GM12892 (cell line): ENCODE measurements at regions not wholly inside any gene's neighbourhood (a gene's known extent, or its start where the extent isn't known, plus 50 kb on each side); places are given as distances from the start of the nearest gene placed in this dataset.
"Not testable (repeated sequence)": the region's sequence is repeated elsewhere in the genome, so short reads cannot be mapped to it uniquely, and the experiment has no call there.

Source experiments
- DNase-seq: peaks from one replicate; pipeline ENCODE4 v3.0.0; 2011; ENCODE audit not compliant: insufficient read length
- FAIRE-seq: peaks from 2 replicates; lab custom pipeline; 2011; peaks lifted over from hg19 to GRCh38; lab: Jason Lieb, UNC
- POLR2A ChIP-seq: IDR thresholded peaks from 2 replicates; pipeline ENCODE4 v1.6.1; 2011; ENCODE audit warnings: low read depth, low read length, control low read depth
- POLR2AphosphoS5 ChIP-seq: IDR thresholded peaks from 2 replicates; pipeline ENCODE4 v1.6.1; 2011; ENCODE audit warnings: low read depth, low read length, control low read depth
- TAF1 ChIP-seq: IDR thresholded peaks from 2 replicates; pipeline ENCODE4 v1.6.1; 2011; ENCODE audit warnings: low read depth, mild to moderate bottlenecking, control low read depth, low read length, borderline replicate concordance

DNA sequence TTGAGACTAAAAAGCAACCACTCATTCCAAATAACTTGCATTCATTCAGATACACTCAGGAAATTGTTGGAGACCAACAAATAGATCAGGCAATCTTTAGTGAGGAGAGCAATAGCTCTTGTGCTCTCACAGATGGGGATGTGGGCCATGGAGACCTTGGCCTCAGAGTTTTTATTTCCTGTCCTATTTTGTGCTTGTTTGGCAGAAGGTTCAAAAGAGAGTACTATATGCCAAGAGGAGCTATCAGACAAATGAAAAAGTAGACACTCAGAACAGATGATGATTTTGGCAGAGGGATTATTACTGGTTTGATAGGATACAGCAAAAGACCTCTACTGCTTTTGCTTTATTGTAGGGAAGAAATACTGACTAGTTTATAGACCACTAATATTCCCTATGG lies 230.2 kb downstream of the KCNE4 start:
- no peak for FAIRE-seq
- DNase-seq = no peak
- no peak for TF ChIP-seq POLR2A
- no peak for TF ChIP-seq TAF1
- no peak for TF ChIP-seq POLR2AphosphoS5

DNA sequence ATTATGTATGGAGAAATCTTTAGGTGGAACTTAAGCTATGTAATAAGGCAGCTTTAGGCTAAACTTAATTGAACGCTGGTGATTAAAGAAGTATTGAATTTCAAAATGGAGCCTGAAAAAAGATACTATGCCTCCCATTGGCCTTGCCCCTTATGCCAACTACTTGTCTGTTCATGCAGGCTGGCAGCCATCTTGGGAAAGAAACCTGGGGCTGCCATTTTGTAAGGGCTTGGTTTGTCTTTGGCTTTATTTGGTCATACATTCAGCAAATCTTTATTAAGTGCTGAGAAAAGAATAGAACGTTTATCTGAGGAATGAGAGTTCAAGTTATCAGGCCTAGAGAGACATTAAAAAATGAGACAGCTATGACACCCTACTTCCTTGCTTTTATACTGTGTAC lies 231.3 kb downstream of the KCNE4 start:
- TF ChIP-seq TAF1 (no peak), POLR2AphosphoS5 (no peak)
- no peak for FAIRE-seq
- no peak for DNase-seq

DNA sequence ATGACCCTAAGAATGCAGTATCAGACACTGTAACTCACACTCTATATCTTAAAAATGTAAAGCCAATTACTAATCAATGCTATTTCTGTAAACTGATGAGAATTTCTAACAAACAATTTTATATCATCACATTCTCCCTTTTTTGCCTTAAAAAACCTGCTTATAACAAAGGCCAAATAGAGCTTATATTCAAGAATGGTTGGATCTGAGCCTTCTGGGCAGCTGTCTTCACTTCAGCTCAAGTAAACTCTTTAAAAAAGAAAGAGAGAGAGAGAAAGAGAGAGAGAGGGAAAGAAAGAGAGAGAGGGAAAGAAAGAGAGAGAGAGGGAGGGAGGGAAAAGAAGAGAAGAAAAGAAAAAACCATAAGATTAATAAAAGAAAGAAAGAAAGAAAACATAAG lies 231.8 kb downstream of the KCNE4 start:
- FAIRE-seq (no peak), DNase-seq (no peak)
- no peak for TF ChIP-seq TAF1
- no peak for TF ChIP-seq POLR2AphosphoS5
- no peak for TF ChIP-seq POLR2A

DNA sequence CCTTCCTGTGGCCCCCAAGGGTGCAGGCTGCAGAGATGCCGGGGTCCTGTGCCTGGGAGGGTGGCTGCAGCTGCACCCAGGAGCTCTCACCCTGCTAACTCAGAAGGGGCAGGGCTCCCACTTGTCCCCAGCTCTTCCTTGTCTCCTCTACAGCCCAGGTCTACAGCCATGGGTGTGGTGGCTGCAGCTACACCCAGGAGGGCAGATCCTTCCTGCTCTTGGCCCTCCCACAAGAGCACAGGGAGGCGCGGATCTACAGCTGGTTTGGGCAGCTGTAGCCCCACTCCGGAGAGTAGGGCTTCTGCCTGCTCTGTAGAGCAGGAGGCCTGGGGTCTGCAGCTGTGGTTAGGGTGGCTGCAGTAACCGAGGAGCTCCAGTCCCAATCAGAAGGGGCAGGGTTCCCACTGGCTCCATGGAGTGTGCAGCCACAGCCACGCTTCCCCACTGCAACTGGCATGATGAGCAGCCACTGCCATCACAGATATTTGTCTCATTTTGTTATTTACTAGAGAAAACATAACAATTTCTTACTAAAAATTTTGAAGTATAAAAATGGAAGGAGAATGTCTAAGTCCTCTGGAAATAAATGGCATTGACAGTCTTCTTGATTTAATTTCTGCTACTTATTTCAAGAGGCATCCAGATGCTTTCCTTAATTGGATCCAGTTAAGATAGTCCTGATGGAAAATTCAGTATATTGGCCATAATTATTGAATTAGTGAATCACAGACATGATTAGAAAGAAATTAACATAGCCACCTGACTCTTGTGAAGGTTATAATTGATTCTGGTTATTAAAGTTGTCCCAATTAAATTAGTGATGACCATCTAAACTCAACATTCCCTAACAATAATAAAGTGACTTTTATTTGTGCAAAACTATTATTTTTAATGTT lies 233.6 kb downstream of the KCNE4 start:
- DNase-seq (no peak), FAIRE-seq (no peak)
- TF ChIP-seq POLR2AphosphoS5 = no peak
- no peak for TF ChIP-seq TAF1
- TF ChIP-seq POLR2A = no peak

DNA sequence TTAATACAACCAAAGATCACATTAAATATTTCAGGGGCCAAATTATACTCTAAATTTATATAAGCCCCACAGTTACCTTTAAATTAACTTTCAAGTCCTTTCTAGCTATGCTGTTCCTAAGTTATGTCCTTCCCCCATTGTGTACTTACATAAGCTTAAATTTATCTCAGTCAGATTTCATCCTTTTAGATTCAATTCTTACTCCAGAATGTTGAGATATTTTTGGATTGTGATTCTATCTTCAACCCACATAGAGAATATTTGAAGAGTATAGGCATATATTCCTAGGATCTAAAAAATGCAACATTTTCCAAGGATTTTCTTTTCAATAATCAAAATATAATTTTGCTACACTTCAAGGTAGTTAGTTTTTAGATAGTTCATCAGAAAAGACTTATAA lies 242.8 kb downstream of the KCNE4 start:
- DNase-seq (no peak), FAIRE-seq (no peak)
- no peak for TF ChIP-seq POLR2A
- TF ChIP-seq POLR2AphosphoS5 = no peak
- no peak for TF ChIP-seq TAF1

DNA sequence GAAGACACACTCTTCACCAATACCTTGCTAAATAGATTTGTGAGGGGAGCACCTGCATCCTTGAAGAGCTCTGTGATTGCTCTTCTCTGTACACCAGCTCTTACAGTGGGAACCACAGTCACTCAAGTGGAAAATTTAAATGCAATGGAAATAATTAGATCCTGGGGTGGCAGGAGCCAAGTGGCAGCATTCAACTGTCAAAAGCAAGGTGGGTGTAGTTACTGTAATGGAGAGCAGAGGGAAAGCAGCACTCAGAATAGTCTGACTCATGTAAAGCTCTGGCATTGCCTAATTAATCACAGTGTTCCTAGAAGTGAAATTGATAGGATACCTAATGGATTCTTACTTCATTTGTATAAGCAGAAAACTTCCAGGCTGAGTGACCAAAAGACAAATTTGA lies 245.8 kb downstream of the KCNE4 start:
- TF ChIP-seq POLR2A = no peak
- no peak for FAIRE-seq
- no peak for DNase-seq

DNA sequence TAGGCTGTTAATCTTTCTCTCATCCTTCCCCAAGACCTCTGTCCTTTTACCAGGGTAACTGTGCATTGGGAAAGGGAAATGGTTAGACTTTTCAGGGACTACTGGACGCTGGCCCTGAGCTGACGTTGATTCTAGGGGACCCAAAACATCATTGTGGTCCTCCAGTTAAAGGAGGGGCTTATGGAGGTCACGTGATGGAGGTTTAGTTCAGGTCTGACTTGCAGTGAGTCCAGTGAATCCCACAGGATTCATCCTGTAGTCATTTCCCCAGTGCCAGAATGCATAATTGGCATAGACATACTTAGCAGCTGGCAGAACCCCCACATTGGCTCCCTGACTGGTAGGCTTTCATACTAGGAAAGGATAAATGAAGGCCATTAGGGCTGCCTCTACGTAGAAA lies 246.3 kb downstream of the KCNE4 start:
- FAIRE-seq, DNase-seq: not testable (repeated sequence)

DNA sequence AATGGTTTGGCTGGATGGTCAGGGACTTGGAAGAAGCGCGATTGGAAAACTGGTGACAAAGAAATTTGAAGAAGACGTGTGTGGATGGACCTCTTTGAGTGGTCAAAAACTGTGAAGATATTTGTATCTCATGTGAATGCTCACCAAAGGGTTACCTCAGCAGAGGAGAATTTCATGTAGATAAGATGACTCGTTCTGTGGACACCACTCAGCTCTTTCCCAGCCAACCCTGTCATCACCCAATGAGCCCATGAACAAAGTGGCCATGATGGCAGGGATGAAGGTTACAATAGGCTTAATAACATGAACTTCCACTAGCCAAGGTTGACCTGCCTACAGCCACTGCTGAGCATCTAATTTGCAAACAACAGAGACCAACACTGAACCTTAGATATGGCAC lies 248.3 kb downstream of the KCNE4 start:
- TF ChIP-seq POLR2A (no peak), TAF1 (no peak), POLR2AphosphoS5 (no peak)
- DNase-seq = no peak
- FAIRE-seq = no peak

DNA sequence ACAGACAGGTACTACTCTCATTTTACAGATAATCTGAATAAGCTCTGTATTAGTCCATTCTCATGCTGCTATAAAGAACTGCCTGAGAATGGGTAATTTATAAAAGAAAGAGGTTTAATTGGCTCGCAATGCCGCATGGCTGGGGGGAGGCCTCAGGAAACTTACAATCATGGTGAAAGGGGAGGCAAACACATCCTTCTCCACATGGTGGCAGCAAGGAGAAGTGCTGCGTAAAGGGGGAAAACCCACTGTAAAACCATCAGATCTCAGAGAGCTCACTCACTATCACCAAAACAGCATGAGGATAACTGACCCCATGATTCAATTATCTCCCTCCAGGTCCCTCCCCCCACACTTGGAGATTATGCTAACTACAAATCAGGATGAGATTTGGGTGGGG lies 254.4 kb downstream of the KCNE4 start:
- DNase-seq (peak; percentile 2), FAIRE-seq (peak; percentile 70)
- TF ChIP-seq POLR2A = no peak
- TF ChIP-seq POLR2AphosphoS5 = no peak
- TF ChIP-seq TAF1 = no peak

DNA sequence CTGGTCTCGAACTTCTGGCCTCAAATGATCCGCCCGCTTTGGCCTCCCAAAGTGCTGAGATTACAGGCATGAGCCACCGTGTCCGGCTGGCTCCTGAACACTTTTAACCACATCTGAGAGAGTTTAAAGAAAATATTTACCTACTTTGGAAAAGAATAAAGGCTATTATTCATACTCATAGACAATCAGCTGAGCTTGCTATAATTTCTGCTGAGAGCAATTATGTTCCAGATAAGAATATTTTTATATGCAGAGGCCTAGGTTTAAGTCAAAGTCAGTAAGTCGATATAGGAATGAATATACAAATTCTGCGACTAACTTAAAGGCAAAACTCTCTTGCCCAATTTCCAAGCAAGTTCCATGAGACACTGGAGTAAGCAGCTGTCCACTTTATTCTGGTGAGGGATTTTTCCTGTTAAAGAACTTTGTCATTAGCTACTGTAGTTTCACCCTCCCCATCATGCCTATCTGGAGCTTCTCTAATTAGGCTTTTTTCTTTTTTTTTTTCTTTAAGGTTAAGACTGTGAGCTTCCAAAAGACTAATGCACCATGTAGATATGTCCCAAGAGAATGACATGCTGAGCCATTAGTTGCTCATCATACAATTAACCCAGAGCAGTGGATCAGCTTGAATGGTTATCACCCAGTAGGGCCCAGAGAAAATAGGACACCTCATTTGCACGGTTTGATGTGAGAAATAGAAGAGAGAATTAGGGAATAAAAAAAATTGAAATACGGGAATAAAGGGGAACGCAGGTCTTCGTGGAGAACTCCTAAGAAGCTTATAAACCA lies 260.1 kb downstream of the KCNE4 start:
- no peak for FAIRE-seq
- DNase-seq = no peak

DNA sequence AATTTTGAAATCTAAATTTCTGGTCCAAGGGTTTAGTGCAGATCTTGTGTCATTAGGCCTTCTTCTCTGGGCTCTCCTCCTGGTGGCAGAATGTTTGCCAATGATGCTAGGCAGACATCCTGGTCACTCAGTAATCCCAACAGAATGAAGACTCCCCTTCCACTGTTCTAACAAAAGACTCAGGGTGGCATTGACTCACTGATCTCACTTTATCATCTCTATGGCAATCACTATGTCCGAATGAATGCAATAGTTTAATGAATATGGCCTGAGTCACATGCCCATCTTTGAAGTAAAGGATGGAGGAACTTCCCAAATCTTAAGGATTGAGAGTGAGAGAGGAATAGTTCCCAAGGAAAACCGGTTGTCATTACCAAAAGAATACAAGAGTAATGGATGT lies 261.1 kb downstream of the KCNE4 start:
- DNase-seq (no peak), FAIRE-seq (no peak)
- TF ChIP-seq POLR2A = no peak
- TF ChIP-seq TAF1 = no peak
- TF ChIP-seq POLR2AphosphoS5 = no peak

More for the DNA sequence above, 260.1 kb downstream of the KCNE4 start:
- TF ChIP-seq TAF1 (no peak), POLR2A (no peak), POLR2AphosphoS5 (no peak)

DNA sequence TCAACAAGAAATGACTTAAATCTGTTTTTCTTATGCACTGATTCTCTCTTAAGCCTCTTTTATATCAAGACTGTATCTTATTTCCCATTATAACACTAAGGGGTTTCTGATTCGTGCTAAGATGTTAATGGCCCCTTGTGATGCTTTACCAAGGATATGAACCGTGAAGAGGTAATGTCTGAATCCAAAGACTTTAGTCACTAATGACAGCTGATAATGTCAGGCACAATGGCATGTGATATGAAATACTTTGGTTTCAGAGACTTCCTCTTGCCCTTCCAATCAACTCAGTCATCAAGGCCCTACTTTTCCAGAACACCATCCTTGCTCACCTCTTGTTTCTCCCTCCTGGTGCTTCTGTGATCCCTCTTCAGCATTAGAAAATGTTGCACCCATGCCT lies 262.8 kb downstream of the KCNE4 start:
- FAIRE-seq (no peak), DNase-seq (no peak)
- TF ChIP-seq POLR2A = no peak
- TF ChIP-seq TAF1 = no peak
- TF ChIP-seq POLR2AphosphoS5 = no peak
